ENCODE measurements at regions not wholly inside any gene's neighbourhood (a gene's known extent, or its start where the extent isn't known, plus 50 kb on each side); places are given as distances from the start of the nearest gene placed in this dataset.
"Not testable (repeated sequence)": the region's sequence is repeated elsewhere in the genome, so short reads cannot be mapped to it uniquely, and the experiment has no call there.

DNA sequence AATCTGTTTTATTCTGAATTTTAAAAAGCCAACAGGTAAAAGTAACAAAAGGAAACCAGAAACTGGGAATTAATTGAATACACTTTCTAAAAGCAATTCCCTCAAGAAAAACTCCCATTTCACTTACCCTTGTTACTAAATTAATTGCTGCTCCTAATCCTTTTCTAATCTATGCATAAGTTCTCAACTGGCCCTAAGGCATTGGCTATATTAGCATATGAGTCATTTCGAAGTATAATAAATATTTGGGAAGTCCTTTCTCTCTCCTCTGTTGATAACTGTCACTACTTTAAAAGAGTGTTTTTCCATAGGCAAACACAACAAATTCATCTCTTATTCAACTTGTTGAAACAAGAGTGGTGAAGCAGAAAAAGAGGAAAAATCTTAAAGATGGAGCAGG, 486.5 kb upstream of the HTR2C start:
- WGBS, 2 experiments (ENCODE audit: insufficient coverage in 2 of 2), result no CpG with 5 or more reads among the region's 1 CpG
- no peak overlapping the region for H3K4me3 ChIP-seq (ENCODE audit: extremely low read depth, insufficient read depth, low read length, poor library complexity, severe bottlenecking)
- no peaks in the 10 kb centered on the region for H3K36me3 ChIP-seq (ENCODE audit: control insufficient read depth, insufficient read depth, low read length)
- H3K4me1 ChIP-seq (ENCODE audit: control insufficient read depth, insufficient read depth, low read length, poor library complexity, severe bottlenecking), result peaks cover 7% of the 10 kb centered on the region
- no peaks in the 10 kb centered on the region for H3K9me3 ChIP-seq (ENCODE audit: control insufficient read depth, low read length)
- no peak overlapping the region for H3K27ac ChIP-seq (ENCODE audit: low read depth, low read length, severe bottlenecking)

DNA sequence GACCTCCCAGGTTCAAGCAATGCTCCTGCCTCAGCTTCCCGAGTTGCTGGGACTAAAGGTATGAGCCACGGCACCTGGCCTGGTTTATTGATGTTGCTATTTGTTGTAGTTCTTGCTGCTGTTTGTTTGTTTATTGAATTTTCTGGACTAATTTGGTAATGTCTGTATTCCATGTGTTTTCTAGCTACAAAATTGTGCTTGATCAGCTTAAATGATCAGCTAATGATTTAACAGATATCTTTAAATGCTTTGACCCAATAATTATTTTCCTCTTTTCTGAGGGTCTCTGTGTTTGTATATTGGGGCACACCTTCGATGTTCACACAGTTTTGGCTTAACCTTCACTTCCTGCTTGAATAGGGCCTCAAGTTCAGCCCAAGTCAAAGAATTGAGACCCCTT, 488.1 kb upstream of the HTR2C start:
- peaks cover 7% of the 10 kb centered on the region for H3K4me1 ChIP-seq (ENCODE audit: control insufficient read depth, insufficient read depth, low read length, poor library complexity, severe bottlenecking)
- H3K9me3 ChIP-seq (ENCODE audit: control insufficient read depth, low read length), result no peaks in the 10 kb centered on the region
- no peaks in the 10 kb centered on the region for H3K36me3 ChIP-seq (ENCODE audit: control insufficient read depth, insufficient read depth, low read length)
- 80 to 86% methylated on average over 1 of the region's 3 CpGs for WGBS, 2 experiments (ENCODE audit: insufficient coverage in 2 of 2)
- no peak overlapping the region for H3K27ac ChIP-seq (ENCODE audit: low read depth, low read length, severe bottlenecking)
- no peak overlapping the region for H3K4me3 ChIP-seq (ENCODE audit: extremely low read depth, insufficient read depth, low read length, poor library complexity, severe bottlenecking)

- WGBS, 2 experiments (ENCODE audit: insufficient coverage in 2 of 2), result no CpG with 5 or more reads among the region's 1 CpG
- Histone ChIP-seq H3K36me3 (ENCODE audit: control insufficient read depth, insufficient read depth, low read length) (no peaks in the 10 kb centered on the region), H3K27ac (ENCODE audit: low read depth, low read length, severe bottlenecking) (no peak overlapping the region), H3K4me3 (ENCODE audit: extremely low read depth, insufficient read depth, low read length, poor library complexity, severe bottlenecking) (no peak overlapping the region), H3K4me1 (ENCODE audit: control insufficient read depth, insufficient read depth, low read length, poor library complexity, severe bottlenecking) (no peaks in the 10 kb centered on the region), H3K9me3 (ENCODE audit: control insufficient read depth, low read length) (no peaks in the 10 kb centered on the region)
These were observed 496.3 kb upstream of the HTR2C start for GRCh38 chrX:114087543-114087942.

DNA sequence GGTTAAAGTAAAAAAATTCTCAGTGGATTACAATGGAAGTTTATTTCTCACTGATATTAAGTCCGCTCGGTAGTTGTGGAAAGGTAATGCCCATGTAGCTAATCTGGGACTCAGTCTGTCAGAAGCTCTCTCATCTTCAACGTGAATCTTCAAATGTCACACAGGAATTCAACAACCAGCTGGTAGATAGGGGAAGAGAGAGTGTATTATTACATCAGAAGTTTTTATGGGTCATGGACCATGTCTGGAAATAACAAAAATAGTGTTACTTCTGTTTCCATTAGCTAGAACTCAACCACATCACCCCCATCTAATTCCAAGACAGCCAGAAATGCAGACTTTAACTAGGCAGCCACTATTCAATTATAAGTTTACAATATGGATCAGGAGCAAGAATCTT, 506.1 kb upstream of the HTR2C start:
- H3K36me3 ChIP-seq (ENCODE audit: control insufficient read depth, insufficient read depth, low read length), result no peaks in the 10 kb centered on the region
- peaks cover 2% of the 10 kb centered on the region for H3K4me1 ChIP-seq (ENCODE audit: control insufficient read depth, insufficient read depth, low read length, poor library complexity, severe bottlenecking)
- no peak overlapping the region for H3K27ac ChIP-seq (ENCODE audit: low read depth, low read length, severe bottlenecking)
- H3K4me3 ChIP-seq (ENCODE audit: extremely low read depth, insufficient read depth, low read length, poor library complexity, severe bottlenecking), result no peak overlapping the region
- H3K9me3 ChIP-seq (ENCODE audit: control insufficient read depth, low read length), result no peaks in the 10 kb centered on the region
- WGBS, 2 experiments (ENCODE audit: insufficient coverage in 2 of 2), result no CpG with 5 or more reads among the region's 3 CpGs

- Histone ChIP-seq H3K4me1 (ENCODE audit: control insufficient read depth, insufficient read depth, low read length, poor library complexity, severe bottlenecking) (peaks cover 2% of the 10 kb centered on the region), H3K27ac (ENCODE audit: low read depth, low read length, severe bottlenecking) (no peak overlapping the region), H3K36me3 (ENCODE audit: control insufficient read depth, insufficient read depth, low read length) (no peaks in the 10 kb centered on the region), H3K4me3 (ENCODE audit: extremely low read depth, insufficient read depth, low read length, poor library complexity, severe bottlenecking) (no peak overlapping the region), H3K9me3 (ENCODE audit: control insufficient read depth, low read length) (no peaks in the 10 kb centered on the region)
- WGBS, 2 experiments (ENCODE audit: insufficient coverage in 2 of 2), result 13% methylated on average over 1 of the region's 4 CpGs; no CpG with 5 or more reads in 1 of the 2 experiments
These were observed 508.7 kb upstream of the HTR2C start for GRCh38 chrX:114075073-114075673.

GRCh38 chrX:114073926-114074325, 510.0 kb upstream of the HTR2C start:
- H3K4me3 ChIP-seq (ENCODE audit: extremely low read depth, insufficient read depth, low read length, poor library complexity, severe bottlenecking), result no peak overlapping the region
- 60% methylated on average over 2 of the region's 3 CpGs; no CpG with 5 or more reads in 1 of the 2 experiments for WGBS, 2 experiments (ENCODE audit: insufficient coverage in 2 of 2)
- H3K4me1 ChIP-seq (ENCODE audit: control insufficient read depth, insufficient read depth, low read length, poor library complexity, severe bottlenecking), result peaks cover 2% of the 10 kb centered on the region
- no peaks in the 10 kb centered on the region for H3K9me3 ChIP-seq (ENCODE audit: control insufficient read depth, low read length)
- no peaks in the 10 kb centered on the region for H3K36me3 ChIP-seq (ENCODE audit: control insufficient read depth, insufficient read depth, low read length)
- H3K27ac ChIP-seq (ENCODE audit: low read depth, low read length, severe bottlenecking), result no peak overlapping the region

DNA sequence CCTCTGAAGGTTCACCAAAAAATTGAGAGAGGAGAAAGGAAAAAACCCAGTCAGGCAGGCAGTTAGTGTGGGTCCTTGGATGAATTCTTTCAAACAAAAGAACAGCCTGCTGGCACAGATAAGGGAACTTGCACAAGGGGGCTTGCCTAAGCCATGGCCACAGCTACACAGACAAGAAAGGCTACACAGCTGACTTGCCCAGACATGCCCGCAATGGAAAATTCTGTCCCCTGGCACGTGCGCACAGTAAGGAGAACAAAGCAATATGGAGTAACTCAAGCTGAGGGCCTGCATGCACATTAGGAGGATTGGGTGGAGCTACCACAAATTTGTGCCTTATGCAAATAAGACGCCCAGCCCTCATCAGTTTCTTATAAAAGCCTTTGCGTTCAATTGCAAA, 512.5 kb upstream of the HTR2C start:
- peak overlapping the region; percentile 59 for H3K27ac ChIP-seq (ENCODE audit: low read depth, low read length, severe bottlenecking)
- no peaks in the 10 kb centered on the region for H3K9me3 ChIP-seq (ENCODE audit: control insufficient read depth, low read length)
- no peaks in the 10 kb centered on the region for H3K36me3 ChIP-seq (ENCODE audit: control insufficient read depth, insufficient read depth, low read length)
- H3K4me1 ChIP-seq (ENCODE audit: control insufficient read depth, insufficient read depth, low read length, poor library complexity, severe bottlenecking), result peaks cover 2% of the 10 kb centered on the region
- H3K4me3 ChIP-seq (ENCODE audit: extremely low read depth, insufficient read depth, low read length, poor library complexity, severe bottlenecking), result no peak overlapping the region
- WGBS, 2 experiments (ENCODE audit: insufficient coverage in 2 of 2), result 82% methylated on average over 4 of the region's 5 CpGs; no CpG with 5 or more reads in 1 of the 2 experiments

DNA sequence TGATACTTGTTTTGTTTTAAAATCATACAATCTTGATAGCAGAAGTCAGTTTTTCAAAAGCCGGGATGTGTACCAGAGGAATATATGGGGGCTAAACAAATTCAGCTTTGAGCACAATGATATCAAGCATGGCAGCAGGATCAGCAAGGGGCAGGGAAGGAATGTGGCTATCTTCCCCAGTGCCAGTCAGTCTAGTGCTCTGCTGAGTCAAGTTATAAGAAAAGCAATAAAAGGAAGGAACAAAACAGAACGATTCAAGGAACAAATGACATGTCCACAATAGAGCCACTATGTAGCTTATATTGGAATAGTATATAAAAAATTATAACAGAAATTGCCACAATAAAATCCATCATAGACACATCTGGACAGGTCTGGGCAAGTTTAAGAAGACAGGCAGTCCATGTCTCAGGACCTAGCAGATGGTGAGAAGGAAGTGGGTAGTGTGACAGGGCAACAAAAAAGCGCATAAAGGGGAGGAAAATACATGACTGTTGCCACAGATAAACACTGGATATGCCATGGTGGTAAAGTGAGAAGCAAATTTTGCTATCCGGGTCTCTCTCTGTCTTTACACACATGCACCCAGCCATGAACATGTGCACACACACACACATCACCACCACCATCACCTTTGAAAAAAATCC, 518.2 kb upstream of the HTR2C start:
- H3K4me3 ChIP-seq (ENCODE audit: extremely low read depth, insufficient read depth, low read length, poor library complexity, severe bottlenecking), result no peak overlapping the region
- H3K27ac ChIP-seq (ENCODE audit: low read depth, low read length, severe bottlenecking), result no peak overlapping the region
- no peaks in the 10 kb centered on the region for H3K36me3 ChIP-seq (ENCODE audit: control insufficient read depth, insufficient read depth, low read length)
- H3K4me1 ChIP-seq (ENCODE audit: control insufficient read depth, insufficient read depth, low read length, poor library complexity, severe bottlenecking), result no peaks in the 10 kb centered on the region
- 100% methylated on average over 1 of the region's 4 CpGs; no CpG with 5 or more reads in 1 of the 2 experiments for WGBS, 2 experiments (ENCODE audit: insufficient coverage in 2 of 2)
- no peaks in the 10 kb centered on the region for H3K9me3 ChIP-seq (ENCODE audit: control insufficient read depth, low read length)

DNA sequence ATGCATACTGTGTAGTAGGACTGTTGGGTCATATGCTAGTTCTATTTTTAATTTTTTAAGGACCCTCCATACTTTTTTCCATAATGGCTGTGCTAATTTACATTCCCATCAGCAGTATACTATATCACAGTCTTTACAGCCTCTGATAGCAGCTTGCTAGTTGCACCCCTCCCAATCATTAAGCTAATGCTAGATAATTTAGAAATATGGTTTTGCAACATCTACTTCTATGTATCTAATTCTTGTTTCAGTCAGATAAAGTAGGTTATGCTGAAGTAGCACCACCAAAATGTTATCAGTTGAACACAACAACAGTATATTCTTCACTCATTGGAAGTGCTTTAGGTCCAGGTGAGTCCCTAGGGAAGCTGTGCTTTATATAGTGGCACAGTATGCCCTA, 522.7 kb upstream of the HTR2C start:
- H3K9me3 ChIP-seq (ENCODE audit: control insufficient read depth, low read length), result no peaks in the 10 kb centered on the region
- H3K36me3 ChIP-seq (ENCODE audit: control insufficient read depth, insufficient read depth, low read length), result no peaks in the 10 kb centered on the region
- no peak overlapping the region for H3K27ac ChIP-seq (ENCODE audit: low read depth, low read length, severe bottlenecking)
- H3K4me1 ChIP-seq (ENCODE audit: control insufficient read depth, insufficient read depth, low read length, poor library complexity, severe bottlenecking), result no peaks in the 10 kb centered on the region
- no peak overlapping the region for H3K4me3 ChIP-seq (ENCODE audit: extremely low read depth, insufficient read depth, low read length, poor library complexity, severe bottlenecking)

- Histone ChIP-seq H3K36me3 (ENCODE audit: control insufficient read depth, insufficient read depth, low read length) (no peaks in the 10 kb centered on the region), H3K9me3 (ENCODE audit: control insufficient read depth, low read length) (no peaks in the 10 kb centered on the region), H3K4me1 (ENCODE audit: control insufficient read depth, insufficient read depth, low read length, poor library complexity, severe bottlenecking) (no peaks in the 10 kb centered on the region), H3K4me3 (ENCODE audit: extremely low read depth, insufficient read depth, low read length, poor library complexity, severe bottlenecking) (no peak overlapping the region), H3K27ac (ENCODE audit: low read depth, low read length, severe bottlenecking) (no peak overlapping the region)
- WGBS, 2 experiments (ENCODE audit: insufficient coverage in 2 of 2), result 93 to 100% methylated on average over 1 to 5 of the region's 15 CpGs
These were observed 524.9 kb upstream of the HTR2C start for GRCh38 chrX:114058988-114059418.

DNA sequence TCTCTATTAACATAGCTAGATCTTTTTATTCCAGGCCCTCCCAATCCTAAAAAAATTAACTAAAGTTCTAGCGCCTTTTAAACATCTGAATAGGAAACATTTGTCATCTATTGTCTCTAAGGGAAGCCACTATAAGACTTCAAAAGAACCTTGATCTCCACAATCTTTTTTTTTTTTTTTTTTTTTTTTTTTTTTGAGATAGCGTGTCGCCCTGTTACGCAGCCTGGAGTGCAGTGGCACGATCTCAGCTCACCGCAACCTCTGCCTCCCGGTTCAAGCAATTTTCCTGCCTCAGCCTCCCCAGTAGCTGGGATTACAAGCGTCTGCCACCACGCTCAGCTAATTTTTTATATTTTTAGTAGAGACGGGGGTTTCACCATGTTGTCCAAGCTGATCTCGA, 526.5 kb upstream of the HTR2C start:
- not testable (repeated sequence) for H3K4me3 ChIP-seq (ENCODE audit: extremely low read depth, insufficient read depth, low read length, poor library complexity, severe bottlenecking); H3K9me3 ChIP-seq (ENCODE audit: control insufficient read depth, low read length); H3K4me1 ChIP-seq (ENCODE audit: control insufficient read depth, insufficient read depth, low read length, poor library complexity, severe bottlenecking); H3K27ac ChIP-seq (ENCODE audit: low read depth, low read length, severe bottlenecking); H3K36me3 ChIP-seq (ENCODE audit: control insufficient read depth, insufficient read depth, low read length)
- 20 to 100% methylated on average over 1 of the region's 11 CpGs for WGBS, 2 experiments (ENCODE audit: insufficient coverage in 2 of 2)
